Common myeloid progenitor, CD34-positive (primary cell): ENCODE measurements at regions not wholly inside any gene's neighbourhood (a gene's known extent, or its start where the extent isn't known, plus 50 kb on each side); places are given as distances from the start of the nearest gene placed in this dataset.

Source experiments
- CTCF ChIA-PET: fragments of 350-600 bp; sonication (Branson Sonifier 250); formaldehyde crosslinking; loops from one replicate; lab custom pipeline; 2021; ENCODE audit warnings: antibody characterized with exemption; lab: Charles Lee
- POLR2A ChIA-PET: fragments of 350-600 bp; sonication (Branson Sonifier 250); formaldehyde crosslinking; loops from one replicate; lab custom pipeline; 2021; ENCODE audit warnings: antibody characterized with exemption; lab: Charles Lee
- DNase-seq, 3 donors: peaks; one replicate each; pipeline versions ENCODE4 v3.0.0 to v3.0.0-alpha.2; 2013
- H3K27ac ChIP-seq, 2 experiments: 1 replicate in 1 of 2; 2 replicates in 1 of 2; pipeline ENCODE4 v1.7.0; 2013; ENCODE audit warnings: inconsistent platforms in 2 of 2, low read length in 2 of 2, mild to moderate bottlenecking in 2 of 2, low read depth in 1 of 2, moderate library complexity in 1 of 2; ENCODE audit not compliant: severe bottlenecking in 2 of 2, insufficient read depth in 1 of 2, poor library complexity in 1 of 2
- H3K27me3 ChIP-seq, 5 experiments: replicated peaks in 2 of 5; 1 replicate in 3 of 5; 2 replicates in 2 of 5; pipeline versions ENCODE4 v1.6.1 to v1.7.0; 2013; ENCODE audit warnings: low read length in 4 of 5, mild to moderate bottlenecking in 2 of 5, moderate library complexity in 2 of 5, inconsistent platforms in 1 of 5; ENCODE audit not compliant: insufficient read depth in 5 of 5, control insufficient read depth in 4 of 5
- H3K36me3 ChIP-seq, 4 experiments: 1 replicate in 2 of 4; 2 replicates in 2 of 4; pipeline versions ENCODE4 v1.6.1 to v1.7.0; 2013; ENCODE audit warnings: low read length in 3 of 4, control low read depth in 1 of 4, mild to moderate bottlenecking in 1 of 4; ENCODE audit not compliant: control insufficient read depth in 4 of 4, insufficient read depth in 4 of 4
- H3K4me1 ChIP-seq, 4 experiments: 1 replicate in 3 of 4; 2 replicates in 1 of 4; pipeline versions ENCODE4 v1.6.1 to v1.7.1; 2013; ENCODE audit warnings: low read length in 3 of 4, mild to moderate bottlenecking in 3 of 4, control low read depth in 1 of 4, inconsistent platforms in 1 of 4, moderate library complexity in 1 of 4; ENCODE audit not compliant: control insufficient read depth in 4 of 4, insufficient read depth in 4 of 4; ENCODE audit errors: control extremely low read depth in 1 of 4
- H3K4me3 ChIP-seq, 7 experiments: 1 replicate in 4 of 7; 2 replicates in 3 of 7; pipeline versions ENCODE4 v1.5.1 to v1.7.0; 2013; ENCODE audit warnings: mild to moderate bottlenecking in 7 of 7, low read length in 6 of 7, moderate library complexity in 6 of 7, inconsistent platforms in 2 of 7, low read depth in 2 of 7, control low read depth in 1 of 7; ENCODE audit not compliant: insufficient read depth in 4 of 7, control insufficient read depth in 1 of 7; ENCODE audit errors: extremely low read depth in 1 of 7
- H3K9me3 ChIP-seq, 5 experiments: 1 replicate in 4 of 5; 2 replicates in 1 of 5; pipeline versions ENCODE4 v1.6.1 to v1.7.1; 2013; ENCODE audit warnings: low read length in 4 of 5, mild to moderate bottlenecking in 2 of 5, inconsistent platforms in 1 of 5, low read depth in 1 of 5, moderate library complexity in 1 of 5; ENCODE audit not compliant: control insufficient read depth in 4 of 5, insufficient read depth in 2 of 5; ENCODE audit errors: control extremely low read depth in 1 of 5
- WGBS: methylation state at CpG from one replicate; pipeline ENCODE4 v1.1.5; 2013; ENCODE audit not compliant: insufficient coverage; 5-methylcytosine and 5-hydroxymethylcytosine counted together

DNA sequence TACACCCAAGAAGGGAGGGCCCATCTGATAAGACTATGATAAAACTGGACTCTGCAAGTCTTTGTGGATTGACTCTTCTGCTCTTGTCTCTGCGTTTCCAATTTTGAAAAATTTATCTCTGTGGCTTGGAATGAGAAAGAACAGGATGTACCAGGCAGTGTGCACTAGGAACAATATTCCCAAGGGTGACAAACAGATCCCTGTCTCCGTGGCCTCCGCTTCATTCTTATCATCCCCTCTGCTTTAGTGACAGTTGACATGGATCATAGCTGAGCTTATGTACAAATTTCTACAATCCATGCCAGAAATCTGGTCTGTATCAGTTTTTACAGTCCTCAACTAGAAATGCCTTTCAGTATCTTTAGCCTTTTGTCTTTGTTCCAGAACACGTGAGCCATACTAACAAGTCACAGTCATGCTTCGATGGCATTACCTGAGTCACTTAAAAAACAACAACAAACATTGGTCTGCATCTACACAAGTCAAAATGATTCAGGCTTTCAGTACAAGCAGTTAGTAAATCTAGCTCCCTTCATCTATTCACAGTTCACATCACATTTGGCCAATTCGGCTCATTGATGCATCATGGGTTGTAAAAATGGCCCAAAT, 393.6 kb upstream of the CELF2 start:
- no peaks in the 10 kb centered on the region for H3K9me3 ChIP-seq
- H3K27ac ChIP-seq: no peak overlapping the region
- no peaks in the 10 kb centered on the region for H3K4me1 ChIP-seq
- DNase-seq: no peak
- H3K36me3 ChIP-seq: no peaks in the 10 kb centered on the region
- ChIA-PET POLR2A (no interaction called here), CTCF (no interaction called here)
- 100% methylated on average over 5 of the region's 6 CpGs for WGBS
- no peaks in the 10 kb centered on the region for H3K27me3 ChIP-seq
- H3K4me3 ChIP-seq: no peak overlapping the region

DNA sequence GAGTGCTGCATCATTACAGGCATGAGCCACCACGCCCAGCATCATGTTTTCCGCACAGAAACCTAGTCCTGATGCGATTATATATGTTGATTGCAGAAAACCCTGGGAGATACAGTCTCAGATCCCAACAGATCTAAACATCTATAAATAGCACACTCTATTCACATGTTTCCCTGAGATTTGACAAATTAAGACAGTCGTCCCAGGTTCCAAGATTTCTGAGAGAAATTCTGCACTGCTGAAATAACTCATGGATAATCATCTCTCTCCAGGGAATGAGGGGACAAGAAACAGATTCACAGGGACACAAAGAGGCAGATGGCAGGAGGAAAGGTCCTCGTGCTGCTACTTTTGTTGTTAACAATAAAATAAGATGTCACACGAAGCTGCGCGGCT, 393.1 kb upstream of the CELF2 start:
- no peaks in the 10 kb centered on the region for H3K4me1 ChIP-seq
- H3K4me3 ChIP-seq: no peak overlapping the region
- H3K36me3 ChIP-seq: no peaks in the 10 kb centered on the region
- POLR2A ChIA-PET: no interaction called here
- no peak for DNase-seq
- 92% methylated on average over 4 of the region's 8 CpGs for WGBS
- H3K27ac ChIP-seq: no peak overlapping the region
- no peaks in the 10 kb centered on the region for H3K27me3 ChIP-seq
- no peaks in the 10 kb centered on the region for H3K9me3 ChIP-seq
- CTCF ChIA-PET: interaction anchor here (0.9 kb wide), 1 partner anchor 41 kb away, joined by 3 read pairs; no protein-coding TSS in a partner anchor

- Histone ChIP-seq H3K4me3 (no peak overlapping the region), H3K36me3 (no peaks in the 10 kb centered on the region), H3K27me3 (no peaks in the 10 kb centered on the region), H3K27ac (no peak overlapping the region), H3K9me3 (no peaks in the 10 kb centered on the region), H3K4me1 (no peaks in the 10 kb centered on the region)
- CTCF ChIA-PET: interaction anchor here (0.9 kb wide), 1 partner anchor 40 kb away, joined by 3 read pairs; no protein-coding TSS in a partner anchor
- no peak for DNase-seq
- POLR2A ChIA-PET: interaction anchor here (0.6 kb wide), 1 partner anchor 135 kb away, joined by 4 read pairs; no protein-coding TSS in a partner anchor
- 92% methylated on average over 2 of the region's 6 CpGs for WGBS
These were observed 392.2 kb upstream of the CELF2 start for GRCh38 chr10:10625491-10625890.

DNA sequence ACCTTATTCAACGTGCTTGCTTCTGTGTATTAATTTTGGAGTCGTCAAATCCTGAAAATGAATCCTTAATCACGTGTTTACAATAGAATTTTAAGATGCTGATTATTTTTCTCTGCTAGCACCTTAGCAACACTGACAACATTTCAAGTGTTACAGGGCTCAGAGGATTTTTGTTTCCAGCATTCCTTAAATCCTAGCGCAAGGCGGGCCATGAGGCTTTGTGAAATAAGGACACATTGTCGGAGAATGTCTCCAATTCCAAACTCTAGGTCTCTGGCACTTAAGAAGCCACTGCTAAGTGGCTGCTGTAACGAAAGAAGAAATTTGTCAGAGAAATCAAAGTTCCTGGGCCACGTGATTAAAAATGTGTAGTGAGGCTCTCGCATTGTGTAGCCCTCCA, 390.9 kb upstream of the CELF2 start:
- Histone ChIP-seq H3K27me3 (no peaks in the 10 kb centered on the region), H3K4me1 (no peaks in the 10 kb centered on the region), H3K4me3 (no peak overlapping the region), H3K27ac (no peak overlapping the region), H3K9me3 (no peaks in the 10 kb centered on the region), H3K36me3 (no peaks in the 10 kb centered on the region)
- no peak for DNase-seq
- ChIA-PET CTCF (no interaction called here), POLR2A (no interaction called here)
- WGBS: 96% methylated on average over 6 of the region's 9 CpGs

DNA sequence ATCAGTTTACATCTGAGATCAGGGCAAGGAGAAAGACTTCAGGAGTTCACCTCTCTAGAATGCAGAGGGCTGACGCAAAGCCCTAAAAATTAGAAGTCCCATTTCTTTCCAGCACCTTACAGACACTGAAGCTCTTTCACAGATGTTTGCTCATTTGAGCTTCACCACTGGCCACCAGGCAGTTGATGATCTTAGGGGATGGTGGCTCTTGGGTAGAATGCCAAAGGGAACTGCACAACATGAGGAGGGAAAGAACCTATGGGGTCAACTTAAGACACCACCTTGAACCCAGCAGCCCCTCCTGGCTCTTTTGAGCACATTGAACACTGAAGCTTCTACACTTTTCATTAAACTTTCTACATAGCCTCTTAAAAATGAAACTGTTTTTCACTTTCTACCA, 390.3 kb upstream of the CELF2 start:
- no CpG with 5 or more reads among the region's 1 CpG for WGBS
- Histone ChIP-seq H3K27ac (no peak overlapping the region), H3K27me3 (no peaks in the 10 kb centered on the region), H3K36me3 (no peaks in the 10 kb centered on the region), H3K4me3 (no peak overlapping the region), H3K9me3 (no peaks in the 10 kb centered on the region), H3K4me1 (no peaks in the 10 kb centered on the region)
- POLR2A ChIA-PET: interaction anchor here (0.6 kb wide), 1 partner anchor 46 kb away, joined by 4 read pairs; no protein-coding TSS in a partner anchor
- CTCF ChIA-PET: no interaction called here
- DNase-seq: no peak

- ChIA-PET POLR2A (interaction anchor here (0.7 kb wide), 1 partner anchor 29 kb away, joined by 5 read pairs; no protein-coding TSS in a partner anchor), CTCF (no interaction called here)
- no CpG with 5 or more reads among the region's 3 CpGs for WGBS
- H3K27me3 ChIP-seq: no peaks in the 10 kb centered on the region
- H3K4me3 ChIP-seq: no peak overlapping the region
- no peaks in the 10 kb centered on the region for H3K4me1 ChIP-seq
- no peaks in the 10 kb centered on the region for H3K36me3 ChIP-seq
- no peak for DNase-seq
- H3K9me3 ChIP-seq: no peaks in the 10 kb centered on the region
- H3K27ac ChIP-seq: no peak overlapping the region
These were observed 388.2 kb upstream of the CELF2 start for GRCh38 chr10:10629512-10629911.

- no peaks in the 10 kb centered on the region for H3K36me3 ChIP-seq
- CTCF ChIA-PET: interaction anchor here (0.8 kb wide), 1 partner anchor 14 kb away, joined by 3 read pairs; no protein-coding TSS in a partner anchor
- DNase-seq: no peak
- H3K27ac ChIP-seq: no peak overlapping the region
- H3K4me3 ChIP-seq: no peak overlapping the region
- H3K4me1 ChIP-seq: no peaks in the 10 kb centered on the region
- no peaks in the 10 kb centered on the region for H3K27me3 ChIP-seq
- WGBS: no CpG with 5 or more reads among the region's 3 CpGs
- no peaks in the 10 kb centered on the region for H3K9me3 ChIP-seq
- POLR2A ChIA-PET: interaction anchor here (0.7 kb wide), 1 partner anchor 30 kb away, joined by 5 read pairs; no protein-coding TSS in a partner anchor
These were observed 387.4 kb upstream of the CELF2 start for GRCh38 chr10:10630281-10630680.
